MCF 10A (cell line): ENCODE measurements at regions not wholly inside any gene's neighbourhood (a gene's known extent, or its start where the extent isn't known, plus 50 kb on each side); places are given as distances from the start of the nearest gene placed in this dataset.

Experiments
- BruUV-seq: library from RNA; stranded (reverse); fragments of 400-500 nt; replicated peaks from 2 replicates; lab custom pipeline; 2021; lab: Mats Ljungman, UMichigan
- CTCF ChIA-PET: fragments of 300-600 bp; sonication (Branson Sonifier 250); formaldehyde crosslinking; extraction: SDS; loops from one replicate; lab custom pipeline; 2021; ENCODE audit warnings: antibody characterized with exemption, inconsistent platforms; lab: Yijun Ruan, JAX
- POLR2A ChIA-PET: fragments of 300-600, 350-650 bp; sonication (Branson Sonifier 250); formaldehyde crosslinking; extraction: SDS; loops from one replicate; lab custom pipeline; 2020; ENCODE audit warnings: antibody characterized with exemption, inconsistent platforms; lab: Yijun Ruan, JAX
- DNase-seq: peaks from one replicate; pipeline ENCODE4 v3.0.0-alpha.2; 2018; ENCODE audit not compliant: unreplicated experiment
- H3K27ac Mint-ChIP-seq: one replicate; pipeline ENCODE4 v1.8.0; 2022; ENCODE audit warnings: mild to moderate bottlenecking, low read depth, mixed read lengths; ENCODE audit not compliant: unreplicated experiment
- H3K27me3 Mint-ChIP-seq: one replicate; pipeline ENCODE4 v1.8.0; 2022; ENCODE audit warnings: mixed read lengths; ENCODE audit not compliant: insufficient read depth, unreplicated experiment
- H3K36me3 Mint-ChIP-seq: one replicate; pipeline ENCODE4 v1.8.0; 2022; ENCODE audit warnings: mild to moderate bottlenecking, moderate library complexity, mixed read lengths; ENCODE audit not compliant: insufficient read depth, unreplicated experiment
- H3K4me1 Mint-ChIP-seq: one replicate; pipeline ENCODE4 v1.8.0; 2022; ENCODE audit warnings: mixed read lengths; ENCODE audit not compliant: insufficient read depth, unreplicated experiment
- H3K4me3 Mint-ChIP-seq: one replicate; pipeline ENCODE4 v1.8.0; 2022; ENCODE audit warnings: mild to moderate bottlenecking, moderate library complexity, mixed read lengths; ENCODE audit not compliant: unreplicated experiment
- H3K9me3 Mint-ChIP-seq: one replicate; pipeline ENCODE4 v1.8.0; 2022; ENCODE audit warnings: mixed read lengths; ENCODE audit not compliant: unreplicated experiment
- intact Hi-C: fragments of 100-400 bp; cut with micrococcal nuclease; formaldehyde crosslinking; loops from 2 replicates; pipeline ENCODE4 v1.14.1; 2022
- TF ChIP-seq, protein P1 (sequence below): fragments of 200-600 bp; IDR thresholded peaks from one replicate; pipeline ENCODE4 v1.8.0; 2022; ENCODE audit warnings: antibody characterized with exemption, mild to moderate bottlenecking; ENCODE audit not compliant: unreplicated experiment

DNA sequence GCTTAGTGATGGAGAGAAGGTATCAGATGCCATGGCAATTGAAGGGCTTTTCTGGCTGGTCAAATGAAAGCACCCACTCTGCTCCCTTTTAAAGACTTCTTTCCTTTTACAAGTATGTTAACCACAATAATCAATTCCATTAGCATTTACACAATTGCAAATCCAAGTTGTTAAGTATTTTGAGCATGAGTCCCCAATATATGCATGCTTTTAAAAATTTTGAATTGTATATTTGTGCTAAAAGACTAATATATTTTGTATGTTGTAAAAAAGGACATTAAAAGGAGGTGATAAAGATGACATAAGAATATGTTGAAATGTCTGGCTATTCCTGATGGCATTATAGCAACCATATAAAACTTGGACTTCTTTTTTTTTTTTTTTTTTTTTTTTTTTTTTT is 639.9 kb upstream of the CPEB2 start:
- Mint-ChIP-seq H3K36me3 (no peaks in the 10 kb centered on the region), H3K4me3 (no peak overlapping the region), H3K4me1 (peaks cover 6% of the 10 kb centered on the region), H3K9me3 (no peaks in the 10 kb centered on the region), H3K27ac (no peak overlapping the region), H3K27me3 (no peaks in the 10 kb centered on the region)
- DNase-seq: no peak
- BruUV-seq: no TSS peak
- intact Hi-C loops: no loop called here
- CTCF ChIA-PET: no interaction called here
- POLR2A ChIA-PET: interaction anchor here (1.0 kb wide), 1 partner anchor 735 kb away, joined by 4 read pairs; the partner anchor contains the start of gene BOD1L1
- TF ChIP-seq, protein P1, sequence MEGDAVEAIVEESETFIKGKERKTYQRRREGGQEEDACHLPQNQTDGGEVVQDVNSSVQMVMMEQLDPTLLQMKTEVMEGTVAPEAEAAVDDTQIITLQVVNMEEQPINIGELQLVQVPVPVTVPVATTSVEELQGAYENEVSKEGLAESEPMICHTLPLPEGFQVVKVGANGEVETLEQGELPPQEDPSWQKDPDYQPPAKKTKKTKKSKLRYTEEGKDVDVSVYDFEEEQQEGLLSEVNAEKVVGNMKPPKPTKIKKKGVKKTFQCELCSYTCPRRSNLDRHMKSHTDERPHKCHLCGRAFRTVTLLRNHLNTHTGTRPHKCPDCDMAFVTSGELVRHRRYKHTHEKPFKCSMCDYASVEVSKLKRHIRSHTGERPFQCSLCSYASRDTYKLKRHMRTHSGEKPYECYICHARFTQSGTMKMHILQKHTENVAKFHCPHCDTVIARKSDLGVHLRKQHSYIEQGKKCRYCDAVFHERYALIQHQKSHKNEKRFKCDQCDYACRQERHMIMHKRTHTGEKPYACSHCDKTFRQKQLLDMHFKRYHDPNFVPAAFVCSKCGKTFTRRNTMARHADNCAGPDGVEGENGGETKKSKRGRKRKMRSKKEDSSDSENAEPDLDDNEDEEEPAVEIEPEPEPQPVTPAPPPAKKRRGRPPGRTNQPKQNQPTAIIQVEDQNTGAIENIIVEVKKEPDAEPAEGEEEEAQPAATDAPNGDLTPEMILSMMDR: no peak

DNA sequence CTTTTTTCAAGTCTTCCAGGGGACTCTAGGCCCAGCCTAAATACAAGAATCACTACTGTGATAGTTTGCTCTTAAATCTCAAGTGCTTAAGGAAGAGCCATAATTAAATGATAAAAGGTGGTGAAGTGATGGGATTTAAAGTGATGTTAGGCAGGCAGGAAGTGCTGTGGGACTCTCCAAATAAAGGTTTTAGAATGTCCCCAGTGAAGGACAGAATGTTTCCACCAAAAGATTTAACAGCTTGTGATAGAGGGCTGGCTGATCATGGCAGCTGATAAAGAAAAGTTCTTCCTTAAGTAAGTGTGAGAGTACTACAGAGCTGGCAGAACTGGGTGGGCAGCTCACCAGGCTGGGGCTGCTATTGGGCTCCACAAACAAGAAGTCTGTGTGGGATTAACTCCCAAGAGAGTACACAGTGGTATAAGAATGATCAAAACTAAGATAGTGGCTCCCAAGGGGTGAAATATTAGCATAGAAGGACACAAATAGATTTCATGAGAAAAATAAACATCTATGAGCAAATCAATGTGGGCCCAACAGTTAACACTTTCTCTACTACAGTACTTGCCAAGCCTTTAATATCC is 637.2 kb upstream of the CPEB2 start:
- DNase-seq: no peak
- BruUV-seq: no TSS peak
- no peaks in the 10 kb centered on the region for H3K36me3 Mint-ChIP-seq
- TF ChIP-seq, protein P1: no peak
- no peaks in the 10 kb centered on the region for H3K27me3 Mint-ChIP-seq
- H3K27ac Mint-ChIP-seq: no peak overlapping the region
- intact Hi-C loops: no loop called here
- H3K4me1 Mint-ChIP-seq: peaks cover 6% of the 10 kb centered on the region
- ChIA-PET POLR2A (interaction anchor here (0.7 kb wide), 2 partner anchors 128 to 497 kb away, joined by 3 read pairs; no protein-coding TSS in a partner anchor), CTCF (interaction anchor here (0.7 kb wide), 3 partner anchors 53 to 80 kb away, joined by 3 to 5 read pairs (median 3); no protein-coding TSS in a partner anchor)
- no peak overlapping the region for H3K4me3 Mint-ChIP-seq
- H3K9me3 Mint-ChIP-seq: no peaks in the 10 kb centered on the region

DNA sequence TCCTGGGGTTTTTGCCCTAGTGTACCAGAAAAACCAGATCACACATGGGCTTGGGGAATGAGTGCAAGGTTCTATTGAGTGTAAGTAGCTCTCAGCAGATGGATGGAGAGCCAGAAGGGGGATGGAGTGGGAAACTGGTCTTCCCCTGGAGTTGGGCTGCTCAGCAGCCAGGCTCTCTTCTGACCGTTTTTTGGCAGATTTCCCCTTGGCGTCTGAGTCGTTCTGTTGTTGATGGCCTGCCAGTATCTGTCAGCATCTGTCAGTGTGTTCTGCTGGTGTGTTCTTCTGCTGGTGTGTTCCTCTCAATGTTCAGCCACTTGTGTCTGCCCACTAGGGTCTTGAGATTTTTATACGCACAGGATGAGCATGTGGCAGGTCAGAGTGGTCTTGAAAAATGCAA is 633.9 kb upstream of the CPEB2 start:
- ChIA-PET POLR2A (interaction anchor here (0.6 kb wide), 1 partner anchor 42 kb away, joined by 3 read pairs; no protein-coding TSS in a partner anchor), CTCF (no interaction called here)
- intact Hi-C loops: no loop called here
- BruUV-seq: no TSS peak
- DNase-seq: no peak
- Mint-ChIP-seq H3K36me3 (no peaks in the 10 kb centered on the region), H3K27ac (no peak overlapping the region), H3K9me3 (no peaks in the 10 kb centered on the region), H3K4me1 (no peaks in the 10 kb centered on the region), H3K4me3 (no peak overlapping the region), H3K27me3 (no peaks in the 10 kb centered on the region)
- TF ChIP-seq, protein P1: no peak

DNA sequence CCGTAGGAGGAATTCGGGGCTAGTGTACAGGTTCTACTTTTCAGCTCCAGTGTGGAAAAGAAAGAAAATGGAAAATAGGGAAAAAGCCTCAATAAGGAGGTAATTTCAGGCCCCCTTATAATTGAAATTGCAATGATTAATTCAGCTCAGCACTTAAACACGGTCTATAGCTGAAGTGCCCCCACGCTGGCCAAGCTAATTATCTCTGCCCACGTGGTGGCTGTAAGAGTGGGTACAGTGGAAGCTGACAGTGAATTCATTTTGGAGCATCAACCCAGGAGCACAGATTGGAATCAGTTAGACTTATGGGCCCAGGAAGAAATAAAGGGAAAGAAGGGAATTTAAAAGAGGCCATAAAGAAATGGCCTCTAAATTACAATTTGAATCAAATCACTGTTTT is 631.1 kb upstream of the CPEB2 start:
- CTCF ChIA-PET: interaction anchor here (1.3 kb wide), 1 partner anchor 10 kb away, joined by 3 read pairs; no protein-coding TSS in a partner anchor
- no peaks in the 10 kb centered on the region for H3K27me3 Mint-ChIP-seq
- POLR2A ChIA-PET: interaction anchor here (0.7 kb wide), 1 partner anchor 116 kb away, joined by 3 read pairs; no protein-coding TSS in a partner anchor
- H3K4me3 Mint-ChIP-seq: no peak overlapping the region
- no peaks in the 10 kb centered on the region for H3K36me3 Mint-ChIP-seq
- H3K9me3 Mint-ChIP-seq: no peaks in the 10 kb centered on the region
- DNase-seq: no peak
- TF ChIP-seq, protein P1: no peak
- no TSS peak for BruUV-seq
- peaks cover 6% of the 10 kb centered on the region for H3K4me1 Mint-ChIP-seq
- intact Hi-C loops: no loop called here
- no peak overlapping the region for H3K27ac Mint-ChIP-seq
